Heart right ventricle (tissue), 16 donors: ENCODE measurements at regions not wholly inside any gene's neighbourhood (a gene's known extent, or its start where the extent isn't known, plus 50 kb on each side); places are given as distances from the start of the nearest gene placed in this dataset.
"Not testable (repeated sequence)": the region's sequence is repeated elsewhere in the genome, so short reads cannot be mapped to it uniquely, and the experiment has no call there.

Source experiments
- ATAC-seq, 8 donors: fragments of 200-7000 bp; cut with Tn5 transposase; one replicate each; pipeline ENCODE4 v1.9.1; 2020; ENCODE audit warnings: mild to moderate bottlenecking in 8 of 8, moderate library complexity in 8 of 8, moderate number of reproducible peaks in 1 of 8
- DNase-seq, 2 donors: peaks; one replicate each; pipeline ENCODE4 v3.0.0-alpha.2; 2020
- H3K27ac ChIP-seq, 10 donors: fragments of 200-600 bp; sonication (generic) in 2 of 10; one replicate each; pipeline versions ENCODE4 v1.5.0 to v1.8.0; 2020 to 2022; ENCODE audit warnings: mild to moderate bottlenecking in 3 of 10
- H3K27me3 ChIP-seq, 7 donors: fragments of 200-600 bp; one replicate each; pipeline ENCODE4 v1.8.0; 2021 to 2022; ENCODE audit warnings: mild to moderate bottlenecking in 2 of 7
- H3K36me3 ChIP-seq, 9 donors: fragments of 200-600 bp; sonication (generic) in 1 of 9; one replicate each; pipeline versions ENCODE4 v1.5.0 to v1.8.0; 2020 to 2022; ENCODE audit warnings: mild to moderate bottlenecking in 2 of 9
- H3K4me1 ChIP-seq, 9 donors: fragments of 200-600 bp; sonication (generic) in 1 of 9; one replicate each; pipeline versions ENCODE4 v1.5.0 to v1.8.0; 2020 to 2022; ENCODE audit warnings: mild to moderate bottlenecking in 4 of 9
- H3K4me3 ChIP-seq, 10 donors: fragments of 200-600 bp; sonication (generic) in 2 of 10; one replicate each; pipeline versions ENCODE4 v1.5.0 to v1.8.0; 2020 to 2022; ENCODE audit warnings: mild to moderate bottlenecking in 7 of 10, moderate library complexity in 2 of 10
- H3K9me3 ChIP-seq, 11 donors: fragments of 200-600 bp in 10 of 11; sonication (generic) in 2 of 11; one replicate each; pipeline versions ENCODE4 v1.5.0 to v1.8.0; 2013 to 2022; ENCODE audit warnings: mild to moderate bottlenecking in 2 of 11, control low read depth in 1 of 11, moderate library complexity in 1 of 11
- CTCF ChIP-seq, 9 donors: fragments of 200-600 bp; sonication (generic) in 2 of 9; IDR thresholded peaks; one replicate each; pipeline versions ENCODE4 v1.5.0 to v1.8.0; 2021 to 2022; ENCODE audit warnings: antibody characterized with exemption in 9 of 9, mild to moderate bottlenecking in 5 of 9, moderate library complexity in 1 of 9
- WGBS, 2 donors: extraction: QIAGEN DNeasy Blood & Tissue Kit; methylation state at CpG; one replicate each; pipeline ENCODE4 v1.1.7; 2013; ENCODE audit warnings: inconsistent platforms in 1 of 2; 5-methylcytosine and 5-hydroxymethylcytosine counted together
- intact Hi-C, 10 donors: fragments of 100-400 bp; cut with DNase I; formaldehyde crosslinking; loops; one replicate each; pipeline versions ENCODE4 v1.11.1 to v1.14.2; 2022
- donor health status: Arrhythmogenic right ventricular cardiomyopathy.
- donor health status: ischemic (EF 13 %, LVEDD 7.1; RV severe dilation, severe dysfunction).
- donor health status: healthy with polysubstance abuse.
- donor health status: DM: no; HTN: yes; CAD: no.
- donor health status: DM: no; HTN: no; CAD: no.
- donor health status: ischemic (EF 25% LVEDD 6.9; RV normal size, moderate dysfunction).
- donor health status: ischemic (EF 25% LVEDD 5.7; RV mildly dilated, moderate dysfunction).
- donor health status: healthy.
- donor health status: DM: yes; HTN: yes; CAD: no.
- donor health status: Ischemic cardiomyopathy.
- donor health status: ischemic (EF 35%, LVEDD 5.7; RV mildly dilated, moderate dysfunction).
- donor health status: nonischemic (EF 11% LVEDD 7.7; RV severe dilation, severe dysfunction).
- donor health status: DM: yes; HTN: yes; CAD: no.
- donor health status: PGD.
- donor health status: ischemic (EF 29% LVEDD 5.4; RV normal size, mild dysfunction).
- donor health status: nonischemic (EF 23%, LVEDD 6.1; RV moderate dilation, normal function).

GRCh38 chr5:173677125-173677672, 60.7 kb upstream of the BOD1 start:
- no peak overlapping the region for H3K4me3 ChIP-seq
- no peak overlapping the region for H3K27ac ChIP-seq
- DNase-seq: no peak
- H3K27me3 ChIP-seq: peaks cover 0 to 4% (median 0%) of the 10 kb centered on the region in 7 donors
- no peak for TF ChIP-seq CTCF (IDR thresholded peaks at IDR 0.05)
- 71 to 76% methylated on average over 2 of the region's 2 CpGs for WGBS, 2 donors
- H3K4me1 ChIP-seq: peaks cover 0 to 17% (median 9%) of the 10 kb centered on the region in 9 donors
- intact Hi-C loops: no loop called here
- H3K9me3 ChIP-seq: peaks cover 0 to 21% (median 0%) of the 10 kb centered on the region in 11 donors
- no peaks in the 10 kb centered on the region for H3K36me3 ChIP-seq
- no peak for ATAC-seq

GRCh38 chr5:173679909-173680630, 63.6 kb upstream of the BOD1 start:
- ATAC-seq (peak in 2 of 8 donors; percentile 68 to 79), DNase-seq (no peak)
- intact Hi-C loops: no loop called here
- H3K9me3 ChIP-seq: peaks cover 0 to 14% (median 0%) of the 10 kb centered on the region in 11 donors
- 96 to 98% methylated on average over 6 of the region's 6 CpGs for WGBS, 2 donors
- TF ChIP-seq CTCF (IDR thresholded peaks at IDR 0.05): no peak
- peaks cover 0 to 7% (median 0%) of the 10 kb centered on the region in 9 donors for H3K4me1 ChIP-seq
- H3K27me3 ChIP-seq: peaks cover 0 to 4% (median 0%) of the 10 kb centered on the region in 7 donors
- H3K4me3 ChIP-seq: no peak overlapping the region
- H3K27ac ChIP-seq: no peak overlapping the region
- H3K36me3 ChIP-seq: no peaks in the 10 kb centered on the region

DNA sequence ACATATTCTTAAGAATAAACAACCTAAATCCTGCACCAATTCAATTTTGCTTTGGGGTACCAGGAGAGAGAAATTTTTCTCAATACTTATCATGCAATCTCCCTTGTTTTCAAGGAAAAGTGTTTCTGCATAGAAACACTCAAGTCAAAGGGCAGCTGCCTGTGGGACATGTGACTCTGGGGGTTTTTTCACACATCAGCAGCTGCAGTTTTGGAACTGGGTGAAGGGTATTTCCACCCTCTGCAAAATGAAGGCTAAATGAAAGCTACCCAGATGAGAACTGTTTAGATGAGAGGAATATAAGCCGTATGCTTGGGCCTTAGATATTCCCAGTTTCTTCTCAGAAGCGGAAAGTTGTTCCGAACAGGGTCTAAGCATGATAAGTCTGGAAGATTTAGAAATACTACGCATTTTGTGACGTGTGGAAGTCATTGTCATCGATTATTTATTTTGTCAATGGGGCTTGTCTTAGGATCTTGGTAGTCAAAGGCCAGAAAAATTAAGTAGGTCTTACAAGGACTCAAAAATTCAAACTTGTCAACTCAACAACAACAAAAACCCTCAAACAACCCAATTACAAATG, 64.3 kb upstream of the BOD1 start:
- no peak overlapping the region for H3K4me3 ChIP-seq
- H3K36me3 ChIP-seq: no peaks in the 10 kb centered on the region
- WGBS, 2 donors: 94 to 95% methylated on average over 6 of the region's 6 CpGs
- no peak for ATAC-seq
- peaks cover 0 to 2% (median 0%) of the 10 kb centered on the region in 7 donors for H3K27me3 ChIP-seq
- peaks cover 0 to 7% (median 0%) of the 10 kb centered on the region in 9 donors for H3K4me1 ChIP-seq
- intact Hi-C loops: no loop called here
- no peak overlapping the region for H3K27ac ChIP-seq
- peaks cover 0 to 8% (median 0%) of the 10 kb centered on the region in 11 donors for H3K9me3 ChIP-seq
- TF ChIP-seq CTCF (IDR thresholded peaks at IDR 0.05): no peak
- no peak for DNase-seq

GRCh38 chr5:173682313-173682712, 65.9 kb upstream of the BOD1 start:
- Histone ChIP-seq H3K4me1 (peaks cover 0 to 7% (median 0%) of the 10 kb centered on the region in 9 donors), H3K9me3 (peaks cover 0 to 8% (median 0%) of the 10 kb centered on the region in 11 donors), H3K36me3 (no peaks in the 10 kb centered on the region), H3K4me3 (no peak overlapping the region), H3K27ac (no peak overlapping the region), H3K27me3 (no peaks in the 10 kb centered on the region)
- 83 to 85% methylated on average over 2 of the region's 2 CpGs for WGBS, 2 donors
- ATAC-seq (no peak), DNase-seq (no peak)
- TF ChIP-seq CTCF (IDR thresholded peaks at IDR 0.05): no peak
- intact Hi-C loops: no loop called here

- H3K36me3 ChIP-seq, DNase-seq, H3K27me3 ChIP-seq, H3K4me3 ChIP-seq, ATAC-seq, H3K9me3 ChIP-seq, H3K27ac ChIP-seq, intact Hi-C loops: not testable (repeated sequence)
- peaks cover 4 to 21% (median 13%) of the 10 kb centered on the region in 9 donors for H3K4me1 ChIP-seq
- WGBS, 2 donors: 93 to 95% methylated on average over 5 of the region's 5 CpGs
These were observed 68.1 kb upstream of the BOD1 start for GRCh38 chr5:173684535-173684934.
